SK-N-SH treated with all-trans-retinoic acid at 6 μM for 48 hours (cell line): ENCODE measurements at regions not wholly inside any gene's neighbourhood (a gene's known extent, or its start where the extent isn't known, plus 50 kb on each side); places are given as distances from the start of the nearest gene placed in this dataset.

Experiments
- PATZ1 ChIP-seq: fragments of 250-450 bp; sonication (Bioruptor Pico); IDR thresholded peaks from 2 replicates; pipeline ENCODE4 v1.8.0; 2020; ENCODE audit warnings: mild to moderate bottlenecking, moderate library complexity, borderline replicate concordance
- TF ChIP-seq, protein P1 (sequence below): fragments of 250-450 bp; sonication (Bioruptor Pico); IDR thresholded peaks from 2 replicates; pipeline ENCODE4 v1.5.1; 2020; ENCODE audit warnings: low read depth, mild to moderate bottlenecking, moderate library complexity

DNA sequence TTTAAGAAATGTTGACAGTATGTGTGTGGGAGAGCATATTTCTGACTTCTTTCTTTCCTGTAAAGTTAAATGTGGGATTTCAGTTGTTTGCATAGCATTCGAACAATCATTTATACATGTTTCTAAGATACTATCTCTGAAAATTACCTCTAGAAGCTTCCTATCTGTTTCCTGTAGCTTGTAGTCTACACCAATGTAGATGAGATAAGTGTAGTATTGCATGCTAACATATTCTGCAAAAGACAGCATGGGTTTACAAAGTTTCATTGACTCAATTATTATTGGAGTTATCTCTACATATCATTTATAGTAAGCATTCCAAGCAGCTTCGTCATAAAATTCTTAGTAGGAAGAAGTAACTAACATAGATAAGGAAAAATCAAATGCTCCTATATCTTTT, 98.9 kb upstream of the DPYD start:
- TF ChIP-seq, protein P1, sequence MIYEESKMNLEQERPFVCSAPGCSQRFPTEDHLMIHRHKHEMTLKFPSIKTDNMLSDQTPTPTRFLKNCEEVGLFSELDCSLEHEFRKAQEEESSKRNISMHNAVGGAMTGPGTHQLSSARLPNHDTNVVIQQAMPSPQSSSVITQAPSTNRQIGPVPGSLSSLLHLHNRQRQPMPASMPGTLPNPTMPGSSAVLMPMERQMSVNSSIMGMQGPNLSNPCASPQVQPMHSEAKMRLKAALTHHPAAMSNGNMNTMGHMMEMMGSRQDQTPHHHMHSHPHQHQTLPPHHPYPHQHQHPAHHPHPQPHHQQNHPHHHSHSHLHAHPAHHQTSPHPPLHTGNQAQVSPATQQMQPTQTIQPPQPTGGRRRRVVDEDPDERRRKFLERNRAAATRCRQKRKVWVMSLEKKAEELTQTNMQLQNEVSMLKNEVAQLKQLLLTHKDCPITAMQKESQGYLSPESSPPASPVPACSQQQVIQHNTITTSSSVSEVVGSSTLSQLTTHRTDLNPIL (CRISPR knock-in tag), result no peak
- TF ChIP-seq PATZ1 (CRISPR knock-in tag), result no peak
